ENCODE measurements at regions not wholly inside any gene's neighbourhood (a gene's known extent, or its start where the extent isn't known, plus 50 kb on each side); places are given as distances from the start of the nearest gene placed in this dataset.

- no peaks in the 10 kb centered on the region for H3K9me3 ChIP-seq (replicated peaks; ENCODE audit: control insufficient read depth, insufficient read depth, low read length)
- H3K4me2 ChIP-seq (ENCODE audit: control insufficient read depth, insufficient read depth) = no peak overlapping the region
- POLR2A ChIA-PET = no interaction called here
- intact Hi-C loops (cut with micrococcal nuclease; ENCODE audit: unreplicated experiment) = no loop called here
- BruUV-seq (replicated peaks) = no TSS peak
- TF ChIP-seq PKNOX1 (IDR thresholded peaks at IDR 0.05) (no peak), YY1 (IDR thresholded peaks at IDR 0.05; ENCODE audit: low read depth, low read length) (no peak), FOS (IDR thresholded peaks at IDR 0.05; ENCODE audit: borderline replicate concordance, extremely low read depth, insufficient read length) (no peak), MYB (IDR thresholded peaks at IDR 0.05; ENCODE audit: borderline replicate concordance, low read depth, low read length) (no peak), CBX3 (IDR thresholded peaks at IDR 0.05; ENCODE audit: borderline replicate concordance, low read depth) (no peak), ZNF24 (IDR thresholded peaks at IDR 0.05) (no peak), RELA (IDR thresholded peaks at IDR 0.05; ENCODE audit: borderline replicate concordance, partially characterized antibody) (no peak), NR2F1 (conservative IDR thresholded peaks at IDR 0.05) (no peak), CEBPB (IDR thresholded peaks at IDR 0.05; ENCODE audit: borderline replicate concordance in 1 of 2, low read depth in 2 of 2, low read length in 2 of 2) (no peak), CTCF (IDR thresholded peaks at IDR 0.05 in 2 of 3, conservative IDR thresholded peaks at IDR 0.05 in 1 of 3; ENCODE audit: control insufficient read depth in 2 of 3, extremely low read depth in 1 of 3, insufficient read depth in 1 of 3, low read depth in 3 of 3, low read length in 3 of 3) (no peak), HSF1 (IDR thresholded peaks at IDR 0.05; ENCODE audit: low read depth, low read length) (no peak), HCFC1 (IDR thresholded peaks at IDR 0.05; ENCODE audit: low read length) (no peak), MTA3 (IDR thresholded peaks at IDR 0.05; ENCODE audit: borderline replicate concordance, low read length) (no peak), ZNF274 (IDR thresholded peaks at IDR 0.05; ENCODE audit: insufficient read depth, insufficient read length) (no peak), SUZ12 (IDR thresholded peaks at IDR 0.05; ENCODE audit: unreplicated experiment) (no peak)
- 46% methylated on average over 4 of the region's 4 CpGs for WGBS (ENCODE audit: insufficient coverage, insufficient replicate concordance, low lambda C conversion rate, missing lambda C conversion rate)
- no peak for DNase-seq (ENCODE audit: low read depth, low spot score)
- H3K79me2 ChIP-seq (ENCODE audit: control insufficient read depth, insufficient read depth, low read length) = no peaks in the 10 kb centered on the region
- SMC1A ChIA-PET (ENCODE audit: uncharacterized antibody, unreplicated experiment) = no interaction called here
- no peak overlapping the region for H3K9ac ChIP-seq (ENCODE audit: control insufficient read depth, insufficient read depth, low read length)
- no peaks in the 10 kb centered on the region for H3K4me1 ChIP-seq (ENCODE audit: control insufficient read depth, insufficient read depth, low read length)
- CTCF ChIA-PET = no interaction called here
- in situ Hi-C loops (cut with MboI) = no loop called here
- no peak for FAIRE-seq
- H3K36me3 ChIP-seq (ENCODE audit: control insufficient read depth in 2 of 2, insufficient read depth in 2 of 2, low read length in 1 of 2) = no peaks in the 10 kb centered on the region
- RAD21 ChIA-PET (ENCODE audit: unreplicated experiment) = no interaction called here
- H2AFZ ChIP-seq (ENCODE audit: control insufficient read depth, low read depth, low read length) = no peak overlapping the region
- ATAC-seq = no peak
- no peak overlapping the region for H3K4me3 ChIP-seq
- H4K20me1 ChIP-seq (ENCODE audit: control insufficient read depth, insufficient read depth) = no peaks in the 10 kb centered on the region
- peaks cover 0 to 7% of the 10 kb centered on the region in 2 experiments; a peak in 2 of 4 replicates for H3K27me3 ChIP-seq (replicated peaks in 1 of 2; ENCODE audit: control insufficient read depth in 2 of 2, insufficient read depth in 2 of 2, low read length in 1 of 2)
- no peak overlapping the region for H3K27ac ChIP-seq (ENCODE audit: control insufficient read depth, insufficient read depth)
These were observed 63.0 kb upstream of the PTPN3 start for GRCh38 chr9:109561137-109561536.
